Naive thymus-derived CD8-positive, alpha-beta T cell (primary cell): ENCODE measurements at regions not wholly inside any gene's neighbourhood (a gene's known extent, or its start where the extent isn't known, plus 50 kb on each side); places are given as distances from the start of the nearest gene placed in this dataset.
"Not testable (repeated sequence)": the region's sequence is repeated elsewhere in the genome, so short reads cannot be mapped to it uniquely, and the experiment has no call there.

Source experiments
- ATAC-seq, 2 donors: fragments of 150-1000 bp; cut with Tn5 transposase in 1 of 2; sonication (Bioruptor Pico), chemical (Tn5 transposase) in 1 of 2; 1 replicate in 1 of 2; 2 replicates in 1 of 2; pipeline ENCODE4 v1.10.0; 2021; ENCODE audit warnings: mild to moderate bottlenecking in 2 of 2, moderate library complexity in 2 of 2
- POLR2A ChIA-PET: fragments of 350-600 bp; sonication (Branson Sonifier 250); formaldehyde crosslinking; loops from one replicate; lab custom pipeline; 2021; ENCODE audit warnings: antibody characterized with exemption; lab: Charles Lee
- DNase-seq, 10 donors: peaks; one replicate each; pipeline versions ENCODE4 v3.0.0 to v3.0.0-alpha.2; 2020 to 2022
- H3K27ac Mint-ChIP-seq, 10 donors: one replicate each; pipeline ENCODE4 v1.8.0; 2020 to 2022; ENCODE audit warnings: mild to moderate bottlenecking in 10 of 10, mixed read lengths in 10 of 10, moderate library complexity in 4 of 10, inconsistent platforms in 1 of 10
- H3K27me3 Mint-ChIP-seq, 5 donors: one replicate each; pipeline ENCODE4 v1.8.0; 2021 to 2022; ENCODE audit warnings: mixed read lengths in 5 of 5
- H3K36me3 Mint-ChIP-seq, 3 donors: one replicate each; pipeline ENCODE4 v1.8.0; 2020 to 2022; ENCODE audit warnings: mixed read lengths in 3 of 3, mild to moderate bottlenecking in 2 of 3, inconsistent platforms in 1 of 3
- H3K4me1 Mint-ChIP-seq, 4 donors: one replicate each; pipeline ENCODE4 v1.8.0; 2021 to 2022; ENCODE audit warnings: mixed read lengths in 4 of 4
- H3K4me3 Mint-ChIP-seq, 10 donors: one replicate each; pipeline ENCODE4 v1.8.0; 2020 to 2022; ENCODE audit warnings: mild to moderate bottlenecking in 10 of 10, mixed read lengths in 10 of 10, moderate library complexity in 6 of 10, inconsistent platforms in 1 of 10
- H3K9me3 Mint-ChIP-seq, 9 donors: one replicate each; pipeline ENCODE4 v1.8.0; 2020 to 2022; ENCODE audit warnings: mixed read lengths in 9 of 9, mild to moderate bottlenecking in 3 of 9, inconsistent platforms in 1 of 9, moderate library complexity in 1 of 9

- DNase-seq, POLR2A ChIA-PET, ATAC-seq, H3K36me3 Mint-ChIP-seq, H3K9me3 Mint-ChIP-seq, H3K4me3 Mint-ChIP-seq, H3K4me1 Mint-ChIP-seq: not testable (repeated sequence)
- Mint-ChIP-seq H3K27me3 (peaks cover 5 to 22% (median 11%) of the 10 kb centered on the region in 5 donors), H3K27ac (peak overlapping the region in 1 of 10 donors; percentile 8)
Measured at GRCh38 chr7:50898604-50899477, 116.1 kb upstream of the GRB10 start.

GRCh38 chr7:50887061-50887460 is 104.4 kb upstream of the GRB10 start:
- POLR2A ChIA-PET, H3K27ac Mint-ChIP-seq, H3K36me3 Mint-ChIP-seq, H3K4me1 Mint-ChIP-seq, ATAC-seq, H3K4me3 Mint-ChIP-seq: not testable (repeated sequence)
- Mint-ChIP-seq H3K27me3 (peaks cover 3 to 28% (median 13%) of the 10 kb centered on the region in 5 donors), H3K9me3 (peaks cover 0 to 13% (median 2%) of the 10 kb centered on the region in 9 donors)
- DNase-seq: peak in 1 of 10 donors; percentile 45

GRCh38 chr7:50872437-50872836 is 89.7 kb upstream of the GRB10 start:
- POLR2A ChIA-PET: no interaction called here
- no peak for DNase-seq
- H3K4me3 Mint-ChIP-seq: no peak overlapping the region

GRCh38 chr7:50869108-50869725 is 86.5 kb upstream of the GRB10 start:
- no peak for ATAC-seq
- no peak overlapping the region for H3K4me3 Mint-ChIP-seq

More at GRCh38 chr7:50872437-50872836, 89.7 kb upstream of the GRB10 start:
- peaks cover 12 to 52% (median 29%) of the 10 kb centered on the region in 5 donors for H3K27me3 Mint-ChIP-seq
- peaks cover 0 to 7% (median 0%) of the 10 kb centered on the region in 9 donors for H3K9me3 Mint-ChIP-seq
- no peak for ATAC-seq
- peaks cover 0 to 2% (median 0%) of the 10 kb centered on the region in 4 donors for H3K4me1 Mint-ChIP-seq
- no peaks in the 10 kb centered on the region for H3K36me3 Mint-ChIP-seq
- H3K27ac Mint-ChIP-seq: no peak overlapping the region

GRCh38 chr7:50868426-50869100 is 85.9 kb upstream of the GRB10 start:
- Mint-ChIP-seq H3K36me3 (no peaks in the 10 kb centered on the region), H3K4me3 (no peak overlapping the region), H3K9me3 (no peaks in the 10 kb centered on the region), H3K27ac (no peak overlapping the region), H3K4me1 (peaks cover 0 to under 1% (median 0%) of the 10 kb centered on the region in 4 donors), H3K27me3 (peaks cover 5 to 35% (median 17%) of the 10 kb centered on the region in 5 donors)
- no peak for ATAC-seq
- POLR2A ChIA-PET: no interaction called here
- no peak for DNase-seq

More at GRCh38 chr7:50869108-50869725, 86.5 kb upstream of the GRB10 start:
- H3K4me1 Mint-ChIP-seq: no peaks in the 10 kb centered on the region
- H3K27ac Mint-ChIP-seq: no peak overlapping the region
- POLR2A ChIA-PET: no interaction called here
- DNase-seq: no peak
- no peaks in the 10 kb centered on the region for H3K36me3 Mint-ChIP-seq
- no peaks in the 10 kb centered on the region for H3K9me3 Mint-ChIP-seq
- peaks cover 6 to 38% (median 20%) of the 10 kb centered on the region in 5 donors for H3K27me3 Mint-ChIP-seq

GRCh38 chr7:50867034-50867356 is 84.3 kb upstream of the GRB10 start:
- ATAC-seq: no peak
- Mint-ChIP-seq H3K4me1 (peaks cover 0 to 9% (median 1%) of the 10 kb centered on the region in 4 donors), H3K9me3 (no peaks in the 10 kb centered on the region), H3K27ac (no peak overlapping the region), H3K27me3 (peaks cover 3 to 24% (median 10%) of the 10 kb centered on the region in 5 donors), H3K4me3 (no peak overlapping the region), H3K36me3 (no peaks in the 10 kb centered on the region)
- no peak for DNase-seq
- POLR2A ChIA-PET: no interaction called here

- H3K36me3 Mint-ChIP-seq: no peaks in the 10 kb centered on the region
- H3K9me3 Mint-ChIP-seq: no peaks in the 10 kb centered on the region
- H3K4me1 Mint-ChIP-seq: peaks cover 0 to 9% (median 1%) of the 10 kb centered on the region in 4 donors
- H3K27me3 Mint-ChIP-seq: peaks cover 0 to 19% (median 10%) of the 10 kb centered on the region in 5 donors
- DNase-seq (no peak), ATAC-seq (no peak)
- no peak overlapping the region for H3K27ac Mint-ChIP-seq
- POLR2A ChIA-PET: no interaction called here
- no peak overlapping the region for H3K4me3 Mint-ChIP-seq
Measured at GRCh38 chr7:50866343-50867033, 83.8 kb upstream of the GRB10 start.

- no peak for ATAC-seq
- POLR2A ChIA-PET: no interaction called here
- peaks cover 0 to 14% (median 5%) of the 10 kb centered on the region in 5 donors for H3K27me3 Mint-ChIP-seq
- no peaks in the 10 kb centered on the region for H3K36me3 Mint-ChIP-seq
- DNase-seq: no peak
- peaks cover 0 to 9% (median 1%) of the 10 kb centered on the region in 4 donors for H3K4me1 Mint-ChIP-seq
- no peak overlapping the region for H3K27ac Mint-ChIP-seq
- no peaks in the 10 kb centered on the region for H3K9me3 Mint-ChIP-seq
- H3K4me3 Mint-ChIP-seq: no peak overlapping the region
Measured at GRCh38 chr7:50865450-50865849, 82.8 kb upstream of the GRB10 start.

GRCh38 chr7:50864694-50865093 is 82.0 kb upstream of the GRB10 start:
- DNase-seq (no peak), ATAC-seq (no peak)
- H3K27me3 Mint-ChIP-seq: peaks cover 0 to 15% (median 6%) of the 10 kb centered on the region in 5 donors
- H3K36me3 Mint-ChIP-seq: no peaks in the 10 kb centered on the region
- no peak overlapping the region for H3K4me3 Mint-ChIP-seq
- H3K9me3 Mint-ChIP-seq: no peaks in the 10 kb centered on the region
- no peak overlapping the region for H3K27ac Mint-ChIP-seq
- POLR2A ChIA-PET: no interaction called here
- peaks cover 0 to 9% (median 1%) of the 10 kb centered on the region in 4 donors for H3K4me1 Mint-ChIP-seq

- Mint-ChIP-seq H3K36me3 (no peaks in the 10 kb centered on the region), H3K4me1 (peaks cover 0 to 9% (median 1%) of the 10 kb centered on the region in 4 donors), H3K27me3 (peaks cover 0 to 10% (median 5%) of the 10 kb centered on the region in 5 donors), H3K4me3 (no peak overlapping the region), H3K27ac (no peak overlapping the region), H3K9me3 (no peaks in the 10 kb centered on the region)
- POLR2A ChIA-PET: no interaction called here
- DNase-seq: no peak
- ATAC-seq: no peak
Measured at GRCh38 chr7:50863053-50863452, 80.4 kb upstream of the GRB10 start.

- ATAC-seq (no peak), DNase-seq (no peak)
- H3K27ac Mint-ChIP-seq: no peak overlapping the region
- peaks cover 0 to 9% (median 1%) of the 10 kb centered on the region in 4 donors for H3K4me1 Mint-ChIP-seq
- H3K36me3 Mint-ChIP-seq: no peaks in the 10 kb centered on the region
- POLR2A ChIA-PET: no interaction called here
- H3K4me3 Mint-ChIP-seq: no peak overlapping the region
- no peaks in the 10 kb centered on the region for H3K9me3 Mint-ChIP-seq
- H3K27me3 Mint-ChIP-seq: peaks cover 0 to 10% (median 1%) of the 10 kb centered on the region in 5 donors
Measured at GRCh38 chr7:50862302-50862701, 79.6 kb upstream of the GRB10 start.

- POLR2A ChIA-PET: no interaction called here
- ATAC-seq: no peak
- no peaks in the 10 kb centered on the region for H3K36me3 Mint-ChIP-seq
- H3K4me1 Mint-ChIP-seq: peaks cover 0 to 9% (median 1%) of the 10 kb centered on the region in 4 donors
- peaks cover 0 to 10% (median 3%) of the 10 kb centered on the region in 5 donors for H3K27me3 Mint-ChIP-seq
- no peaks in the 10 kb centered on the region for H3K9me3 Mint-ChIP-seq
- no peak overlapping the region for H3K27ac Mint-ChIP-seq
- H3K4me3 Mint-ChIP-seq: no peak overlapping the region
- no peak for DNase-seq
Measured at GRCh38 chr7:50860598-50860997, 77.9 kb upstream of the GRB10 start.
